Islet precursor cell (in vitro differentiated cells): ENCODE measurements at regions not wholly inside any gene's neighbourhood (a gene's known extent, or its start where the extent isn't known, plus 50 kb on each side); places are given as distances from the start of the nearest gene placed in this dataset.
"Not testable (repeated sequence)": the region's sequence is repeated elsewhere in the genome, so short reads cannot be mapped to it uniquely, and the experiment has no call there.

Experiments used
- DNase-seq: peaks from one replicate; pipeline ENCODE4 v3.0.0-alpha.2; 2018

DNA sequence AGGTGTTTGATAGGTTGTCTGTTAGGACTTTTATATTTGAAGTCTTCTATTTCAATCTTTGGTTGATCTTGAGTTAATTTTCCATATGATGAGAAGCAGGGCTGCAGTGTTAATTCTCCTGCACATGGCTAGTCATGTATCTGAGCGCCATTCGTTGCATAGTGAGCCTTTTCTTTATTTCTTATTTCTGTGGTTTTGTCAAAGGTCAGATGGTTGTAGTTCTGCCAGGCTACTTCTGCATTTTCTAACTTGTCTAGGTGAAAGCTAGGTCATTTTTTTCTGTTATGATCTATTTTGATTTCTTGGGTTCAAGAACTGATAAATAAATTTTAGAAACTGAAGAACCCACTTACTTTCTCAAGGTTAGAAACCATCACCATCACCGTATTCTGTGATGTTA, 56.7 kb downstream of the CCDC74A start:
- DNase-seq = no peak

DNA sequence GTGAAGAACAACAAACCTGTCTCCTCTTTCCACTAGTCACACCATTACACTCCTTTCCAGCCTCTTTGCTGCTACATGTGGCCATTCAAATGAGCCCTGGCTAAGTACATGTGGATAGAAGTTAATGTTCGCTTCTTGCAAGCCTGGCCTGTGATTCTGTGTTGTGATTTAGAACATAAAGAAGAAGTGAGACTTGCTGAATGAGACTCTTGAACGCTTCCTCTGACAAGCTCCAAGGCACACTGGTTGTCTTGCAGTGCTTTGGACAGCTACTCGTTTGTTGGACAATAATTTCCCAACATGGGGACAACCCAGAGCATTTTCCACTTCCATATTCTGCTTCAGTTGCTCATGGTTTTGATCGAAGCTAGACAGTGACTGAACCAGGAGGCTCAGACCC, 57.3 kb downstream of the CCDC74A start:
- no peak for DNase-seq

DNA sequence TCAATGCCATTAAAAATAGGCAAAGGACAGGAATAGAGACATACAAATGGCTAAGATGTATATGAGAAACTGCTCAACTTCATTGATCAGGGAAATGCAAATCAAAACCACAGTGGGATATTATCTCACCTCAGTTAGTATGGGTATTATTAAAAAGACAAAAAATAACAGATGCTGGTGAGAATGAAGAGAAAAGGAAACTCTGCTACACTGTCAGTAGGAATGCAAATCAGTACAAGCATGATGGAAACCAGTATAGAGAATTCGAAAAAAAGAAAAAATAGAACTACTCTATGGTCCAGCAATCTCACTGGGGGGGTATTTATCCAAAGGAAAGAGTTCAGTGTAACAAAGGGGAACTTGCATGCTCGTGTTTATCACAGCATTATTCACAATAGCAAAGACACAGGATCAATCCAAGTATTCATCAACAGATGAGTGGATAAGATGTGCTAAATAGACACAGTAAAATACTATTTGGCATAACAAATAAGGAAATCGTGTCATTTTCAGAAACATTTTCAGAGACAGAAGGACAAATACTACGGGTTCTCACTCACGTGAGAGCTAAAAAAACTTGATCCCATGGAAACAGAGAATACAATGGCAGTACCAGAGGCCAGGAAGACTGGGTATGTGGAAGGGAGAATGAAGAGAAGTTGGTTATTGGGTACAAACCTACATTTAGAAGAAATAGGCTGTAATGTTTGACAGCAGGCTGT, 60.6 kb downstream of the CCDC74A start:
- DNase-seq = no peak

DNA sequence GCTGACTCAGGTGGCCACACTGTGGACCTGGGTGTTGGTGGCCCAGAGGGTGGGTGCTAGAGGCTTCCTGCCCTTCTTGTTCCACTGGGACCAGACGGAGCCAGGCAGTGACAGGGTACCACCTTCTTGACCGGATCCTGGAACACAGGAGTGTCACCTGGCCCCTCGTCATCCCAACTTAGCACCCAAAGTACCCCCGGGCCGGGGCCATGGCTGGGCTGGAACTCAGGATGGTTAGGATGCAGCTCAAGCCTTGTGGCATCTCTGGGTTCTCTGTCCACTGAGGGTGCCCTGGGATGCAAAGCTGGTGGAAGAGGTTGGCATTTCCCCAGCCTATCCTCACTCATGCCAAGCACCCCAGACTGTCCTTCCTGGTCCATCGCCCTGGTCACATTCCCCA, 61.4 kb downstream of the CCDC74A start:
- DNase-seq = not testable (repeated sequence)

DNA sequence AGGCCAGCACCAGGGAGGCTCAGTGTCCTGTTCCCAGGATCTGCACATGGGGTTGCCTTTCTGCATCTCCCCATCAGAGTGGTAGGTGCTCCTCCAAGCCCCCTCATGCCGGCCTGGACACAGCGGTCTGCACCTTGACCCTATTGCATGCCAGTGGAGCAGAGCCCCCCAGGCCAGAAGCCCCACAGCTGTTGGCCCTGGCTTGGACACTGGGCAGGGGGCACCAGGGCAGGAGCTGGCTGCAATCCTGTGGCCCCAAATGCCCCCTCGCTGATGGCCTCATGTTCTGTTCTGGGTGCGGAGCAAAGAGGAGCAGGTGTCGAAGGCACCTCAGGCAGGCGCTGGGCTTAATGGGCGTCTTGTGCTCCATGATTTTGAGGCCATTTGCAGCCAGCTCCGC, 62.7 kb downstream of the CCDC74A start:
- DNase-seq = no peak

DNA sequence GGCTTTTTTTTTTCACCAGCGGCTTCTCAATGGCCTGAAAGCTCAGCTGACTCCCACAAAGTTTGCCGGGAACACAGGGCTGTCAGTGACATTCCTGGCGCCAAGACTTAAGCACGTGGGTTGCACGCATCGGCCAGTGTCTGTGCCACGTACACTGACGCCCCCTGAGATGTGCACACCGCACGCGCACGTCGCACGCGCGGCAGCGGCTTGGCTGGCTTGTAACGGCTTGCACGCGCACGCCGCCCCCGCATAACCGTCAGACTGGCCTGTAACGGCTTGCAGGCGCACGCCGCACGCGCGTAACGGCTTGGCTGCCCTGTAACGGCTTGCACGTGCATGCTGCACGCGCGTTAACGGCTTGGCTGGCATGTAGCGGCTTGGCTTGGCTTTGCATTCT, 63.2 kb downstream of the CCDC74A start:
- no peak for DNase-seq

DNA sequence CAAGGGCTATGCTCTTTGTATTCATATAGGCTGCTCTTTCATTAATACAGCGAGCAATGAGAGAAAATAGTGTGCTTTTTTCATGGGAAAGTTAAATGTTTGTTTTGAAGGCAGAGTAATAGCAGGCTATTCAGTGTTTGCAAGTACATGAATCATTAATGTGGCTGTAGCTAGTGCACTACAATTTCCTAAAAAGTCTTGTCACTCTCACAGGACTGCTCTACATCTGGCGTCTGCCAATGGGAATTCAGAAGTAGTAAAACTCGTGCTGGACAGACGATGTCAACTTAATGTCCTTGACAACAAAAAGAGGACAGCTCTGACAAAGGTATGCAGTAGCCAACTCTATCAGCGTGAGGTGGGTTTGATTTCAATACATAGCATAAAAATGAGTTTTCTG, 68.9 kb downstream of the CCDC74A start:
- not testable (repeated sequence) for DNase-seq

DNA sequence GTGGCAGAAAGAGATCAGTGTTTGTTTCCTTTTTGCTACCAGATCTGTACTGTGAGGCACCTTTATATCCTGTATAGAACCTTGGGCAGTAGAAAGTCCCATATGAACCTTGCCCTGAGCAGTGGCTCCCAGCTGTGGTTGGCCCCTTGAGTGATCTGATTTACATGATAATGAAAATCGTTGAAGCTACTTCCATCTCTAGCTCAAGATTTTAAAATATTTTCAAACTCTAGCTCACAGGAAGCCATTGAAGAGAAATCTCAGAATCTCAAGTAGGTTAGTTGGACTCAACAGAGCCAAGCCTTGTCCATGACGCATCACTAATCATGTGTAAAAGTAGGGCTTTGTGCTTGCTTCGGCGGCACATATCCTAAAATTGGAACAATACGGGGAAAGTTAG, 74.8 kb downstream of the CCDC74A start:
- not testable (repeated sequence) for DNase-seq

DNA sequence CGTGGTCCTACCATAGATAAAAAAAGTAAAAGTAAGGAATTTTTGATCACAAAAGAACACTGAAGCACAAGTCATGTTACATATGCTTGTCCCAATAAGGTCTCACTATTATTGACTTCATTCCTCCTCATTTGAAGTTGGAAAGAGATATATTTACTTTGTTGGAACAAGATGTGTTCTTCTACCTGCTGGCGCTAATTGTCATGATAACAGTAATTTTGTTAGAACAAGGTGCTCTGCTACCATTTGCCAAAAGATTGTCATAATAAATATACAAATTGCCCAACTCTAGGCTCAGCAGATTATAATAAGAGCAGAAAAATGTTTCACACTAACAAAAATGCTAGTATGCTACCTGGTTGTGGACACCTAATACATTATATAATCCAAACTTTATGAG, 77.0 kb downstream of the CCDC74A start:
- DNase-seq = not testable (repeated sequence)

DNA sequence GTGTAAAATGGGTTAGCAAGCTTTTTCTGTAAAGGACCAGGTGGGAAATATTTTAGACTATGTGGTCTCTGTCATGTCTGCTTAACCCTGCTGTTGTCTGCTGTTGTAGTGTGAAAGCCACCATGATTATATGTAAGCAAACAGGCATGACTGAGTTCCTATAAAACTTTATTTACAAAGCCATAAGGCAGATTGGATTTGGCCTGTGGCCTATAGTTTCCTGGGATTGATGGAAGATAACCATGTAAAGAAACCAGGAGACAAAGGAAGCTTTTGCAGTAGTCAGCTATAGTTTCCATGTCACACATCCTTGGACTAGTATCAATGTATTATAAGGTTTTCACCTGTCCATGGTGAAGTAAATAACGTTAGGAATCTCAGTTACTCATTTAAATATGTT, 78.7 kb downstream of the CCDC74A start:
- DNase-seq = not testable (repeated sequence)

DNA sequence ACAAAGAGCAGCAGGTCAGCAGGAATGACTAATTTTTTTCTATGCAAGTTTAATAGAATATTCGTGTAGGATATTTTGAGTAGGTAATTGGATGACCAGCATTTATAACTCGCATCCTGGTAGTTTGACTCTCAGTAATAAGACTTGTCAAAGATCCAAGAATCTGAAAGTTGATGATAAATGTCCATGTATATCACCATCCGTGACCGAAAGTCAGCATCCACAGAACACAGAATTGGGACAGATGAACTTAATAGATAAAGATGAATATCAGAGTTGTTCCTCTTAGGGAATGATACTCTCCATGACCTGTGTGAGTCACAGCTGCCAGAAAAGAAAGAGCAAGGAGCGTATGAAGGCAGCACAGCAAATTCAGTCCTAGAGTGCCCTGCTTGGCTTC, 79.4 kb downstream of the CCDC74A start:
- DNase-seq = not testable (repeated sequence)

DNA sequence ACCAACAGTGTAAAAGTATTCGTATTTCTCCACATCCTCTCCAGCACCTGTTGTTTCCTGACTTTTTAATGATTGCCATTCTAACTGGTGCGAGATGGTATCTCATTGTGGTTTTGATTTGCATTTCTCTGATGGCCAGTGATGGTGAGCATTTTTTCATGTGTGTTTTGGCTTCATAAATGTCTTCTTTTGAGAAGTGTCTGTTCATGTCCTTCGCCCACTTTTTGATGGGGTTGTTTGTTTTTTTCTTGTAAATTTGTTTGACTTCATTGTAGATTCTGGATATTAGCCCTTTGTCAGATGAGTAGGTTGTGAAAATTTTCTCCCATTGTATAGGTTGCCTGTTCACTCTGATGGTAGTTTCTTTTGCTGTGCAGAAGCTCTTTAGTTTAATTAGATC, 86.9 kb downstream of the CCDC74A start:
- not testable (repeated sequence) for DNase-seq

DNA sequence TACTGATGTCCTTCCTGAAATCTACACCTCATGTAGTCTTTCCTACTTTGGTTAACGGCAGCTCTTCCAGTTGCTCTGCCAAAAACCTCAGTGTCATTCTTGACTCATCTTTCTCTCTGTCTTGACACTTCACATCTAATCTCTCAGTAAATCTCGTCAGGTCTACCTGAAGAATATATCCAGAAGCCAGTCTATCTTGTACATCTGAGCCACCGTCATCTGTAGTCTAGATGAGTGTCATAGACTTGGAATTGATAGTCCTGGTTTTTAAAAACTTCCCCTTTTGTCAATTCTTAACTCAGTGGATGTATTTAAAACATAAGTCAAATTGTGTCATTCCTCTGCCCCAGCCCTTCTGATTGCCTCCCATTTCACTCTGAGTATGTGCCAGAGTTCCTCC, 90.6 kb downstream of the CCDC74A start:
- not testable (repeated sequence) for DNase-seq

DNA sequence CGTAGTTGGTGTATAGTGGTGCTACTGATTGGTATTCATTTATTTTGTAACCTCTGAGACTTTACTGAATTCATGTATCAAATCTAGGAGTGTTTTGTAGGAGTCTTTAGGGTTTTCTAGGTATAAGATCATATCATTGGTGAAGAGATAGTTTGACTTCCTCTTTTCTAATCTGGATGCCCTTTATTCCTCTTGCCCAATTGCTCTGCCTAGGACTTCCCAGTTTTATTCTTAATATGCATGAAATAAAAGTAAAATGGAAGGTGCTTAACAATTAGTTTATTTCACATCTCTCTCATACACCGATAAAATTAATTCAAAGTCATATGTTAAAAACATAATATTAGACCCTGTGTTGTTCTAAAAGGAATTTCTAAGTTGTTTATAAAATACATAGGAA, 95.2 kb downstream of the CCDC74A start:
- not testable (repeated sequence) for DNase-seq

DNA sequence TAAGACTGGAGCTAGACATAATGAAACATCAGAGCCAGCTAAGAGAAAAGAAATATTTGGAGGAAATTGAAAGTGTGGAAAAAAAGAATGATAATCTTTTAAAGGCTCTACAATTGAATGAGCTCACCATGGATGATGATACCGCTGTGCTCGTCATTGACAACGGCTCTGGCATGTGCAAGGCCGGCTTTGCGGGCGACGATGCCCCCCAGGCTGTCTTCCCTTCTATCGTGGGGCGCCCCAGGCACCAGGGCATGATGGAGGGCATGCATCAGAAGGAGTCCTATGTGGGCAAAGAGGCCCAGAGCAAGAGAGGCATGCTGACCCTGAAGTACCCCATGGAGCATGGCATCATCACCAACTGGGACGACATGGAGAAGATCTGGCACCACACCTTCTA, 98.3 kb downstream of the CCDC74A start:
- not testable (repeated sequence) for DNase-seq

DNA sequence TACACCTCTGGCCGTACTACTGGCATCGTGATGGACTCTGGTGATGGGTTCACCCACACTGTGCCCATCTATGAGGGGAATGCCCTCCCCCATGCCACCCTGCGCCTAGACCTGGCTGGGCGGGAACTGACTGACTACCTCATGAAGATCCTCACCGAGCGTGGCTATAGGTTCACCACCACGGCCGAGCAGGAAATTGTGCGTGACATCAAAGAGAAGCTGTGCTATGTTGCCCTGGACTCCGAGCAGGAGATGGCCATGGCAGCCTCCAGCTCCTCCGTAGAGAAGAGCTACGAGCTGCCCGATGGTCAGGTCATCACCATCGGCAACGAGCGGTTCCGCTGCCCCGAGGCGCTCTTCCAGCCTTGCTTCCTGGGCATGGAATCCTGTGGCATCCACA, 98.9 kb downstream of the CCDC74A start:
- not testable (repeated sequence) for DNase-seq

DNA sequence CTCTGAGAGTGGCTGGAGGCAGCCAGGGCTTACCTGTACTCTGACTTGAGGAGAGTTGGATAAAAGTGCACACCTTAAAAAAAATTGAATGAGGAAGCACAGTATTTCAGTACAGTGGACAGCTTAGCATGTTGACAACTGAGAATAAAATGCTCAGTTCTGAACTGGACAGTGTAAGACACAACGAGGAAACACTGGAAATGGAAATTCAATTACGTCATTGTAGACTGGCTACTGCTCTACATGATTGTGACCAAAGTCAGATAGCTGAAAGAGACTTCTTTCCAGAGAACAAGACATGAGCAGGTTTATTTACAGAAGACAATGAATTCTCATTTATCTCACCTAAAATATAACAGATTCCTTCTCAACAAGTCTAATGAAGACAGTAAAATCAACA, 100.1 kb downstream of the CCDC74A start:
- not testable (repeated sequence) for DNase-seq

DNA sequence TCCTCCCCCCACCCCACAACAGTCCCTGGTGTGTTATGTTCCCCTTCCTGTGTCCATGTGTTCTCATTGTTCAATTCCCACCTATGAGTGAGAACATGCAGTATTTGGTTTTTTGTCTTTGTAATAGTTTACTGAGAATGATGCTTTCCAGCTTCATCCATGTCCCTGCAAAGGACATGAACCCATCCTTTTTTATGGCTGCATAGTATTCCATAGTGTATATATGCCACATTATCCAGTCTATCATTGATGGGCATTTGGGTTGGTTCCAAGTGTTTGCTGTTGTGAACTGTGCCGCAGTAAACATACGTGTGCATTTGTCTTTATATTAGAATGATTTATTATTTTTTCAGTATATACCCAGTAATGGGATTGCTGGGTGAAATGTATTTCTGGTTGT, 104.0 kb downstream of the CCDC74A start:
- DNase-seq = not testable (repeated sequence)

DNA sequence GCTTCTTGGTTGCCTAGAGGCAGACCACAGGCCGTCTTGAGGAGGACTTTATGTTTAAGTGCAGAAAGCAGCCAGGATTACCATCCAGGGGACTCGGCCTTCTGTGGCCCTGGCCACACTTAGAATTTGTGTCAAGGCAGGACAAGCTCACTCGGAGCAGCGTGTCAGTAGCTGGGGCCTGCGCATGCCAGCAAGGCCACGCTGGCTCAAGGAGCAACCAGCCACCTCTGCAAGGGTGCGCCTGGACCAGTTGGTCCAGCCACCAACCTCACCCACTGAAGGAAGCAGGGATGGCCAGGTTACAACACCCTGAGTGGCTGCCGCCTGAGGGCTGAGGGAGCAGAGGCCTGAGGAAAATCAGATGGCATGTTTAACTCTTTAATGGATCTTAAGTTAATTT, 105.7 kb downstream of the CCDC74A start:
- not testable (repeated sequence) for DNase-seq

DNA sequence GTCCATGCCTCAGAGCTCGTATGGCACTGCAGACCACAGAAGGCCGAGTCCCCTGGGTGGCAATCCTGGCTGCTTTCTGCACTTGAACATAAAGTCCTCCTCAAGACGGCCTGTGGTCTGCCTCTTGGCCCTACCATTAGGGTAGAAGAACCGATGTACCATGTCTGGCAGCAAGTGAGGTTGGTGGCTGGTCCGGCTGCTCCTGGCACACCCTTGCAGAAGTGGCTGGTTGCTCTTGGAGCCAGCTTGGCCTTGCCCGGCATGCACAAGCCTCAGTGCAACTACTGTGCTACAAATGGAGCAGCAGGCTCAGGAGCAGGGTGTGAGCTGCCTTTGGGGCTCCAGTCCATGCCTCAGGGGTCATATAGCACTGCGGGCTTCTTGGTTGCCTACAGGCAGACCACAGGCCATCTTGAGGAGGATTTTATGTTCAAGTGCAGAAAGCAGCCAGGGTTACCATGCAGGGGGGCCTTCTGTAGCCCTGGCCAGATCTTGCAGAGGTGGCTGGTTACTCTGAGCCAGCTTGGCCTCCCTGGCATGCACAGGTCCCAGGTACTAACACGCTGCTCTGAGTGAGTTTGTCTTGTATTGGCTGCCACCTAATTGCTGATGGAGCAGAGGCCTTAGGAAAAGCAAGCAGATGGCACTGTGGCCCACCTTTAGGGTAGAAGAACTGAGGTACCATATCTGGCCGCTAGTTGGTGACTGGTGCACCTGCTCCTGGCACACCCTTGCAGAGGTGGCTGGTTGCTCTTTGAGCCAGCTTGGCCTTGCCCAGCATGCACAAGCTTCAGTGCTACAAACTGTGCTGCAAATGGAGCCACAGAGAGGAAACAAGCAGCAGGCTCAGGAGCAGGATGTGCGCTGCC, 106.4 kb downstream of the CCDC74A start:
- DNase-seq = not testable (repeated sequence)

DNA sequence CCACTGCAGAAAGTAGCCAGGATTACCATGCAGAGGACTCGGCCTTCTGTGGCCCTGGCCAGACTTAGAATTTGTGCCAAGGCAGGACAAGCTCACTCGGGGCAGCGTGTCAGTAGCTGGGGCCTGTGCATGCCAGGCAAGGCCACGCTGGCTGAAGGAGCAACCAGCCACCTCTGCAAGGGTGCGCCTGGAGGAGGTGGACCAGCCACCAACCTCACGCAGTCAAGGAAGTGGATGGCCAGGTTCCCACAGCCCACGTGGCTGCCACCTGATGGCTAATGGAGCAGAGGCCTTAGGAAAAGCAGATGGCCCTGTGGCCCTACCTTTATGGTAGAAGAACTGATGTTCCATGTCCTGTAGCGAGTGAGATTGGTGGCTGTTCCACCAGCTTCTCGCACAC, 107.9 kb downstream of the CCDC74A start:
- no peak for DNase-seq

DNA sequence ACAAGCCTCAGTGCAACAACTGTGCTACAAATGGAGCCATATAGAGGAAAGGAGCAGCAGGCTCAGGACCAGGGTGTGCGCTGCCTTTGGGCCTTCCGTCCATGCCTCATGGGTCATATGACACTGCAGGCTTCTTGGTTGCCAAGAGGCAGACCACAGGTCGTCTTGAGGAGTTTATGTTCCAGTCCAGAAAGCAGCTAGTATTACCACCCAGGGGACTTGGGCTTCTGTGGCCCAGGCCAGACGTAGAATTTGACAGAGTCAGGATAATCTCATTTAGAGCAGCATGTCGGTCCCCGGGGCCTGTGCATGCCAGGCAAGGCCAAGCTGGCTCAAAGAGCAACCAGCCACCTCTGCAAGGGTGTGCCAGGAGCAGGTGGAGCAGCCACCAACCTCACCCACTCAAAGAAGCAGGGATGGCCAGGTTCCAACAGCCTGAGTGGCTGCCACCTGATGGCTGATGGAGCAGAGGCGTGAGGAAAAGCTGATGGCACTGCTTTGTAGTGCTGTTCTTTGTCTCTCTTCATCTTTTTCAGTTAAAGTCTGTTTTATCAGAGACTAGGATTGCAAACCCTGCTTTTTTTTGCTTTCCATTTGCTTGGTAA, 109.1 kb downstream of the CCDC74A start:
- DNase-seq = not testable (repeated sequence)

DNA sequence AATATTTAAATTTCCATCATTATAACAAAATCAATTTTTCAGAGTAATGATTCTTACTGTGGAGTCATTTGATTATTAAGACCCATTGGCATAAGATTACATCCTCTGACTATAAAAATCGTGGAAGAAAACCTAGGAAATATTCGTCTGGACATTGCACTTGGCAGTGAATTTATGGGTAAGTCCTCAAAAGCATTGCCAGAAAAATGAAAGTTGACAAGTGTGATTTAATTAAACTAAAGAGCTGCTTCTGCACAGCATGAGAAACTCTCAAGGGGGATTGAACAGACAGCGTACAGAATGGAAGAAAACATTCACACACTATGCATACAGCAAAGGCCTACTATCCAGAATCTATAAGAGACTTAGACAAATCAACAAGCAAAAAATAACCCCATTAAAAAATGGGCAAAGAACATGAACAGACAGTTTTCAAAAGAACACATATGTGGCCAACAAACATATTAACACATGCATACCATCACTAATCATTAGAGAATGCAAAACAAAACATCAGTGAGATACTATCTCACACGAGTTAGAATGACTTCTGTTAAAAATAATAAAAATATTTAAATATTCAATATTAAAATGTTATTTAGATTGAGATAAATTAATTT, 111.4 kb downstream of the CCDC74A start:
- not testable (repeated sequence) for DNase-seq
